Gastrocnemius medialis (tissue), 4 donors: ENCODE measurements at regions not wholly inside any gene's neighbourhood (a gene's known extent, or its start where the extent isn't known, plus 50 kb on each side); places are given as distances from the start of the nearest gene placed in this dataset.

ENCODE experiments used
- CTCF ChIP-seq, 5 experiments: fragments of 450-650 bp in 3 of 5; fragments of 200-600 bp in 2 of 5; sonication (generic) in 2 of 5; IDR thresholded peaks in 4 of 5; conservative IDR thresholded peaks in 1 of 5; 1 replicate in 4 of 5; 2 replicates in 1 of 5; pipeline ENCODE4 v1.5.1; 2016 to 2019; ENCODE audit warnings: antibody characterized with exemption in 5 of 5, mild to moderate bottlenecking in 3 of 5, moderate library complexity in 3 of 5
- POLR2A ChIP-seq, 2 donors: fragments of 450-650 bp; IDR thresholded peaks; one replicate each; pipeline ENCODE4 v1.6.1; 2017; ENCODE audit warnings: antibody characterized with exemption in 2 of 2, mild to moderate bottlenecking in 2 of 2, moderate library complexity in 2 of 2

GRCh38 chr11:105274631-105275030 is 135.1 kb upstream of the CARD18 start:
- no peak for TF ChIP-seq CTCF (IDR thresholded peaks at IDR 0.05 in 4 of 5, conservative IDR thresholded peaks at IDR 0.05 in 1 of 5)
- no peak for TF ChIP-seq POLR2A (IDR thresholded peaks at IDR 0.05)
